NT2/D1 (cell line): ENCODE measurements at regions not wholly inside any gene's neighbourhood (a gene's known extent, or its start where the extent isn't known, plus 50 kb on each side); places are given as distances from the start of the nearest gene placed in this dataset.

Experiments
- SUZ12 ChIP-seq: IDR thresholded peaks from 2 replicates; pipeline ENCODE4 v1.6.1; 2011; ENCODE audit not compliant: insufficient read length, insufficient read depth; ENCODE audit errors: extremely low read depth
- YY1 ChIP-seq: IDR thresholded peaks from 2 replicates; pipeline ENCODE4 v1.6.1; 2011; ENCODE audit not compliant: insufficient read length, insufficient read depth
- ZNF274 ChIP-seq: IDR thresholded peaks from 2 replicates; pipeline ENCODE4 v1.6.1; 2011; ENCODE audit warnings: mild to moderate bottlenecking, low read depth, low read length

GRCh38 chr20:41853806-41854205 lies 235.6 kb upstream of the CHD6 start:
- TF ChIP-seq YY1: no peak
- TF ChIP-seq SUZ12: no peak
- TF ChIP-seq ZNF274: no peak
